HCT116 (cell line): ENCODE measurements at regions not wholly inside any gene's neighbourhood (a gene's known extent, or its start where the extent isn't known, plus 50 kb on each side); places are given as distances from the start of the nearest gene placed in this dataset.

Experiments
- CBX3 ChIP-seq: IDR thresholded peaks from 2 replicates; pipeline ENCODE4 v1.6.1; 2012; ENCODE audit warnings: low read depth
- CEBPB ChIP-seq: IDR thresholded peaks from 2 replicates; pipeline ENCODE4 v1.6.1; 2012; ENCODE audit warnings: low read depth
- EZH2 ChIP-seq: fragments of 200-600 bp; sonication (generic); IDR thresholded peaks from 2 replicates; pipeline ENCODE4 v1.6.1; 2017; ENCODE audit warnings: antibody characterized with exemption, mixed run types
- POLR2A ChIP-seq: IDR thresholded peaks from 2 replicates; pipeline ENCODE4 v1.7.0; 2011; ENCODE audit warnings: borderline replicate concordance; ENCODE audit not compliant: insufficient read depth, insufficient read length; ENCODE audit errors: extremely low read depth
- POLR2AphosphoS5 ChIP-seq: IDR thresholded peaks from 2 replicates; pipeline ENCODE4 v1.6.1; 2011; ENCODE audit warnings: mild to moderate bottlenecking, low read depth, low read length, moderate library complexity
- RAD21 ChIP-seq: IDR thresholded peaks from 2 replicates; pipeline ENCODE4 v1.6.1; 2012; ENCODE audit warnings: low read depth, mild to moderate bottlenecking
- SIN3A ChIP-seq: IDR thresholded peaks from 2 replicates; pipeline ENCODE4 v1.6.1; 2012; ENCODE audit warnings: low read depth
- YY1 ChIP-seq: IDR thresholded peaks from 2 replicates; pipeline ENCODE4 v1.6.1; 2011; ENCODE audit warnings: low read length, low read depth, moderate library complexity, mild to moderate bottlenecking; ENCODE audit not compliant: insufficient replicate concordance; ENCODE audit errors: extremely low read depth
- ZNF274 ChIP-seq: fragments of 200-500 bp; sonication (Bioruptor generic); IDR thresholded peaks from 2 replicates; pipeline ENCODE4 v1.6.1; 2014; ENCODE audit warnings: mild to moderate bottlenecking, low read depth, low read length, inconsistent platforms
- TF ChIP-seq, protein P1 (sequence below): IDR thresholded peaks from 2 replicates; pipeline ENCODE4 v1.6.1; 2012
- TF ChIP-seq, protein P2 (sequence below), 3 experiments: fragments of 200-600 bp in 1 of 3; sonication (generic) in 1 of 3; IDR thresholded peaks in 2 of 3; conservative IDR thresholded peaks in 1 of 3; 2 replicates each; pipeline ENCODE4 v1.5.1; 2012 to 2017; ENCODE audit warnings: low read depth in 2 of 3, low read length in 2 of 3, antibody characterized with exemption in 1 of 3, borderline replicate concordance in 1 of 3, control low read depth in 1 of 3, mild to moderate bottlenecking in 1 of 3, mixed read lengths in 1 of 3, mixed run types in 1 of 3, moderate library complexity in 1 of 3; ENCODE audit not compliant: insufficient read depth in 1 of 3
- TF ChIP-seq, protein P3 (sequence below): IDR thresholded peaks from 2 replicates; pipeline ENCODE4 v1.6.1; 2011; ENCODE audit warnings: mild to moderate bottlenecking, low read length, moderate library complexity; ENCODE audit not compliant: insufficient replicate concordance; ENCODE audit errors: extremely low read depth
- TF ChIP-seq, protein P4 (sequence below): IDR thresholded peaks from 2 replicates; pipeline ENCODE4 v1.6.1; 2012

DNA sequence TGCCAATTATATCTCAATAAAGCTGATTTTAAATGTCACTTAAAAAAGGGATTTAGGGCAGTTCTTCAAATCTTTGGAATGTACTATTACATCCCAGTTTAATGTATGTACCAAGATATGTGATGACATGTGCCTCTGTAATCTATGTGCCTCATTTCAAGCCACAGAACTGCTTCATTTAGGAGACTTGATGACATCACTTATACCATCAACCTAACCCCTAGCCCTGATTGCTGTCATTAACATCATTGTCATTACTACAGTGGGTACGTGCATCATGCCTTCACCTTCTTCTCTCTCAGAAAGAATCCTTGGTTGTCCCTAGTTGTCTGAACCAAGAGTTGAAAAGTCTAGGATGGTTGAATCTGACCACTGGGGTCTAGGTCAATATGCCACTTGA, 134.3 kb upstream of the RAB11FIP2 start:
- TF ChIP-seq, protein P1, sequence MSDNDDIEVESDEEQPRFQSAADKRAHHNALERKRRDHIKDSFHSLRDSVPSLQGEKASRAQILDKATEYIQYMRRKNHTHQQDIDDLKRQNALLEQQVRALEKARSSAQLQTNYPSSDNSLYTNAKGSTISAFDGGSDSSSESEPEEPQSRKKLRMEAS = no peak
- TF ChIP-seq, protein P2, sequence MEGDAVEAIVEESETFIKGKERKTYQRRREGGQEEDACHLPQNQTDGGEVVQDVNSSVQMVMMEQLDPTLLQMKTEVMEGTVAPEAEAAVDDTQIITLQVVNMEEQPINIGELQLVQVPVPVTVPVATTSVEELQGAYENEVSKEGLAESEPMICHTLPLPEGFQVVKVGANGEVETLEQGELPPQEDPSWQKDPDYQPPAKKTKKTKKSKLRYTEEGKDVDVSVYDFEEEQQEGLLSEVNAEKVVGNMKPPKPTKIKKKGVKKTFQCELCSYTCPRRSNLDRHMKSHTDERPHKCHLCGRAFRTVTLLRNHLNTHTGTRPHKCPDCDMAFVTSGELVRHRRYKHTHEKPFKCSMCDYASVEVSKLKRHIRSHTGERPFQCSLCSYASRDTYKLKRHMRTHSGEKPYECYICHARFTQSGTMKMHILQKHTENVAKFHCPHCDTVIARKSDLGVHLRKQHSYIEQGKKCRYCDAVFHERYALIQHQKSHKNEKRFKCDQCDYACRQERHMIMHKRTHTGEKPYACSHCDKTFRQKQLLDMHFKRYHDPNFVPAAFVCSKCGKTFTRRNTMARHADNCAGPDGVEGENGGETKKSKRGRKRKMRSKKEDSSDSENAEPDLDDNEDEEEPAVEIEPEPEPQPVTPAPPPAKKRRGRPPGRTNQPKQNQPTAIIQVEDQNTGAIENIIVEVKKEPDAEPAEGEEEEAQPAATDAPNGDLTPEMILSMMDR (IDR thresholded peaks at IDR 0.05 in 2 of 3, conservative IDR thresholded peaks at IDR 0.05 in 1 of 3; ENCODE audit: borderline replicate concordance in 1 of 3, insufficient read depth in 1 of 3, low read depth in 2 of 3, low read length in 2 of 3) = no peak
- TF ChIP-seq YY1 = no peak
- TF ChIP-seq EZH2 = no peak
- TF ChIP-seq, protein P3, sequence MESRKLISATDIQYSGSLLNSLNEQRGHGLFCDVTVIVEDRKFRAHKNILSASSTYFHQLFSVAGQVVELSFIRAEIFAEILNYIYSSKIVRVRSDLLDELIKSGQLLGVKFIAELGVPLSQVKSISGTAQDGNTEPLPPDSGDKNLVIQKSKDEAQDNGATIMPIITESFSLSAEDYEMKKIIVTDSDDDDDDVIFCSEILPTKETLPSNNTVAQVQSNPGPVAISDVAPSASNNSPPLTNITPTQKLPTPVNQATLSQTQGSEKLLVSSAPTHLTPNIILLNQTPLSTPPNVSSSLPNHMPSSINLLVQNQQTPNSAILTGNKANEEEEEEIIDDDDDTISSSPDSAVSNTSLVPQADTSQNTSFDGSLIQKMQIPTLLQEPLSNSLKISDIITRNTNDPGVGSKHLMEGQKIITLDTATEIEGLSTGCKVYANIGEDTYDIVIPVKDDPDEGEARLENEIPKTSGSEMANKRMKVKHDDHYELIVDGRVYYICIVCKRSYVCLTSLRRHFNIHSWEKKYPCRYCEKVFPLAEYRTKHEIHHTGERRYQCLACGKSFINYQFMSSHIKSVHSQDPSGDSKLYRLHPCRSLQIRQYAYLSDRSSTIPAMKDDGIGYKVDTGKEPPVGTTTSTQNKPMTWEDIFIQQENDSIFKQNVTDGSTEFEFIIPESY = no peak
- no peak for TF ChIP-seq POLR2A
- TF ChIP-seq, protein P4, sequence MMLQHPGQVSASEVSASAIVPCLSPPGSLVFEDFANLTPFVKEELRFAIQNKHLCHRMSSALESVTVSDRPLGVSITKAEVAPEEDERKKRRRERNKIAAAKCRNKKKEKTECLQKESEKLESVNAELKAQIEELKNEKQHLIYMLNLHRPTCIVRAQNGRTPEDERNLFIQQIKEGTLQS = no peak
- no peak for TF ChIP-seq CBX3
- TF ChIP-seq CEBPB = no peak
- TF ChIP-seq POLR2AphosphoS5 = no peak
- TF ChIP-seq SIN3A = no peak
- no peak for TF ChIP-seq RAD21
- no peak for TF ChIP-seq ZNF274
